ENCODE measurements at regions not wholly inside any gene's neighbourhood (a gene's known extent, or its start where the extent isn't known, plus 50 kb on each side); places are given as distances from the start of the nearest gene placed in this dataset.

- no peak for DNase-seq (ENCODE audit: low spot score)
Measured at GRCh38 chr6:97790926-97791590, 508.0 kb upstream of the MMS22L start.

GRCh38 chr6:97805596-97805995 is 522.6 kb upstream of the MMS22L start:
- no peak for ATAC-seq (ENCODE audit: insufficient number of reproducible peaks, low FRiP score, low read depth)
- Histone ChIP-seq H3K36me3 (no peaks in the 10 kb centered on the region), H3K4me3 (no peak overlapping the region), H3K27ac (no peak overlapping the region), H3K9me3 (no peaks in the 10 kb centered on the region), H3K4me1 (ENCODE audit: control insufficient read depth in 1 of 2, low read depth in 2 of 2) (no peaks in the 10 kb centered on the region), H3K27me3 (replicated peaks; ENCODE audit: insufficient read depth) (no peaks in the 10 kb centered on the region)
- TF ChIP-seq CTCF (IDR thresholded peaks at IDR 0.05), result no peak
- no peak for DNase-seq (ENCODE audit: low spot score)

More at GRCh38 chr6:97790926-97791590, 508.0 kb upstream of the MMS22L start:
- Histone ChIP-seq H3K36me3 (no peaks in the 10 kb centered on the region), H3K4me3 (no peak overlapping the region), H3K4me1 (ENCODE audit: control insufficient read depth in 1 of 2, low read depth in 2 of 2) (no peaks in the 10 kb centered on the region), H3K27me3 (replicated peaks; ENCODE audit: insufficient read depth) (no peaks in the 10 kb centered on the region), H3K27ac (no peak overlapping the region), H3K9me3 (no peaks in the 10 kb centered on the region)
- TF ChIP-seq CTCF (IDR thresholded peaks at IDR 0.05), result no peak
- ATAC-seq (ENCODE audit: insufficient number of reproducible peaks, low FRiP score, low read depth), result no peak

GRCh38 chr6:97812940-97813339 is 529.9 kb upstream of the MMS22L start:
- no peaks in the 10 kb centered on the region for H3K27me3 ChIP-seq (replicated peaks; ENCODE audit: insufficient read depth)
- no peak for TF ChIP-seq CTCF (IDR thresholded peaks at IDR 0.05)
- H3K36me3 ChIP-seq, result no peaks in the 10 kb centered on the region
- H3K9me3 ChIP-seq, result no peaks in the 10 kb centered on the region
- no peak overlapping the region for H3K4me3 ChIP-seq
- H3K4me1 ChIP-seq (ENCODE audit: control insufficient read depth in 1 of 2, low read depth in 2 of 2), result no peaks in the 10 kb centered on the region
- DNase-seq (ENCODE audit: low spot score), result no peak
- H3K27ac ChIP-seq, result no peak overlapping the region
- ATAC-seq (ENCODE audit: insufficient number of reproducible peaks, low FRiP score, low read depth), result no peak

GRCh38 chr6:97813889-97814567 is 531.0 kb upstream of the MMS22L start:
- Histone ChIP-seq H3K27ac (no peak overlapping the region), H3K4me3 (no peak overlapping the region), H3K4me1 (ENCODE audit: control insufficient read depth in 1 of 2, low read depth in 2 of 2) (no peaks in the 10 kb centered on the region), H3K27me3 (replicated peaks; ENCODE audit: insufficient read depth) (no peaks in the 10 kb centered on the region), H3K36me3 (no peaks in the 10 kb centered on the region), H3K9me3 (no peaks in the 10 kb centered on the region)
- no peak for DNase-seq (ENCODE audit: low spot score)
- no peak for ATAC-seq (ENCODE audit: insufficient number of reproducible peaks, low FRiP score, low read depth)
- TF ChIP-seq CTCF (IDR thresholded peaks at IDR 0.05), result no peak

GRCh38 chr6:97815301-97815812 is 532.3 kb upstream of the MMS22L start:
- Histone ChIP-seq H3K9me3 (no peaks in the 10 kb centered on the region), H3K27me3 (replicated peaks; ENCODE audit: insufficient read depth) (no peaks in the 10 kb centered on the region), H3K27ac (no peak overlapping the region), H3K4me1 (ENCODE audit: control insufficient read depth in 1 of 2, low read depth in 2 of 2) (no peaks in the 10 kb centered on the region), H3K4me3 (no peak overlapping the region), H3K36me3 (no peaks in the 10 kb centered on the region)
- DNase-seq (ENCODE audit: low spot score), result no peak
- TF ChIP-seq CTCF (IDR thresholded peaks at IDR 0.05), result no peak
- no peak for ATAC-seq (ENCODE audit: insufficient number of reproducible peaks, low FRiP score, low read depth)
